A673 (cell line): ENCODE measurements at regions not wholly inside any gene's neighbourhood (a gene's known extent, or its start where the extent isn't known, plus 50 kb on each side); places are given as distances from the start of the nearest gene placed in this dataset.

Experiments
- BruUV-seq: library from RNA; stranded (reverse); fragments of 400-500 nt; replicated peaks from 2 replicates; lab custom pipeline; 2021; lab: Mats Ljungman, UMichigan
- CTCF ChIA-PET: fragments of 300-600 bp; sonication (Branson Sonifier 250); formaldehyde crosslinking; loops from one replicate; lab custom pipeline; 2022; ENCODE audit warnings: antibody characterized with exemption; lab: Charles Lee
- POLR2A ChIA-PET: fragments of 300-600 bp; sonication (Branson Sonifier 250); formaldehyde crosslinking; loops from one replicate; lab custom pipeline; 2022; ENCODE audit warnings: antibody characterized with exemption; ENCODE audit not compliant: low non-redundant PET; lab: Charles Lee
- DNase-seq: peaks from one replicate; pipeline ENCODE4 v3.0.0-alpha.2; 2015; ENCODE audit warnings: low spot score
- H3K27ac ChIP-seq: fragments of 200-600 bp; sonication (generic); 2 replicates; pipeline ENCODE4 v1.5.1; 2016; ENCODE audit warnings: mixed run types, low read depth, mild to moderate bottlenecking, mixed read lengths, antibody characterized with exemption, low read length; ENCODE audit not compliant: poor library complexity, severe bottlenecking
- H3K27me3 ChIP-seq: fragments of 200-600 bp; sonication (generic); replicated peaks from 2 replicates; pipeline ENCODE4 v1.6.1; 2017; ENCODE audit warnings: mixed run types, low read depth, mild to moderate bottlenecking, mixed read lengths, antibody characterized with exemption, low read length; ENCODE audit not compliant: insufficient read depth, poor library complexity
- H3K36me3 ChIP-seq: fragments of 200-600 bp; sonication (generic); 2 replicates; pipeline ENCODE4 v1.6.1; 2016; ENCODE audit warnings: mixed run types, mild to moderate bottlenecking, mixed read lengths, antibody characterized with exemption, low read length; ENCODE audit not compliant: insufficient read depth, poor library complexity, severe bottlenecking
- H3K4me1 ChIP-seq: fragments of 200-600 bp; sonication (generic); 2 replicates; pipeline ENCODE4 v1.6.1; 2017; ENCODE audit warnings: mixed run types, mild to moderate bottlenecking, mixed read lengths, antibody characterized with exemption, low read length; ENCODE audit not compliant: insufficient read depth, poor library complexity, severe bottlenecking
- H3K4me3 ChIP-seq: fragments of 200-600 bp; sonication (generic); 2 replicates; pipeline ENCODE4 v1.5.1; 2016; ENCODE audit warnings: low read depth, mixed run types, mild to moderate bottlenecking, mixed read lengths, low read length; ENCODE audit not compliant: poor library complexity, severe bottlenecking
- H3K9me3 ChIP-seq: fragments of 200-600 bp; sonication (generic); 2 replicates; pipeline ENCODE4 v1.6.1; 2016; ENCODE audit warnings: mixed run types, low read depth, mild to moderate bottlenecking, mixed read lengths, antibody characterized with exemption, low read length; ENCODE audit not compliant: poor library complexity, severe bottlenecking
- CTCF ChIP-seq: fragments of 300-800, 200-600 bp; sonication (generic); conservative IDR thresholded peaks from 2 replicates; pipeline ENCODE4 v1.5.1; 2017; ENCODE audit warnings: low read depth, mild to moderate bottlenecking, antibody characterized with exemption, low read length, moderate library complexity, mixed read lengths
- EZH2 ChIP-seq: fragments of 200-600 bp; sonication (generic); IDR thresholded peaks from 2 replicates; pipeline ENCODE4 v1.6.1; 2017; ENCODE audit warnings: borderline replicate concordance, low read depth, mild to moderate bottlenecking, mixed read lengths, antibody characterized with exemption, low read length; ENCODE audit not compliant: poor library complexity, severe bottlenecking
- intact Hi-C: fragments of 100-400 bp; cut with micrococcal nuclease; formaldehyde crosslinking; loops from one replicate; pipeline ENCODE4 v1.10.0; 2022; ENCODE audit not compliant: unreplicated experiment

GRCh38 chr6:14903176-14904038 lies 342.5 kb upstream of the JARID2 start:
- CTCF ChIA-PET = no interaction called here
- H3K9me3 ChIP-seq = no peaks in the 10 kb centered on the region
- TF ChIP-seq CTCF (no peak), EZH2 (no peak)
- no TSS peak for BruUV-seq
- H3K27ac ChIP-seq = no peak overlapping the region
- no peaks in the 10 kb centered on the region for H3K36me3 ChIP-seq
- POLR2A ChIA-PET = no interaction called here
- no peak for DNase-seq
- H3K4me3 ChIP-seq = no peak overlapping the region
- no peaks in the 10 kb centered on the region for H3K4me1 ChIP-seq
- no peaks in the 10 kb centered on the region for H3K27me3 ChIP-seq
- intact Hi-C loops = no loop called here

- Histone ChIP-seq H3K36me3 (no peaks in the 10 kb centered on the region), H3K27me3 (no peaks in the 10 kb centered on the region), H3K27ac (no peak overlapping the region), H3K4me1 (no peaks in the 10 kb centered on the region), H3K4me3 (no peak overlapping the region), H3K9me3 (no peaks in the 10 kb centered on the region)
- ChIA-PET CTCF (no interaction called here), POLR2A (no interaction called here)
- DNase-seq = no peak
- TF ChIP-seq CTCF = no peak
- TF ChIP-seq EZH2 = no peak
- no TSS peak for BruUV-seq
- intact Hi-C loops = no loop called here
These were observed 340.7 kb upstream of the JARID2 start for GRCh38 chr6:14905201-14905600.

- ChIA-PET POLR2A (no interaction called here), CTCF (no interaction called here)
- H3K36me3 ChIP-seq = no peaks in the 10 kb centered on the region
- H3K4me3 ChIP-seq = no peak overlapping the region
- no peaks in the 10 kb centered on the region for H3K9me3 ChIP-seq
- H3K27me3 ChIP-seq = no peaks in the 10 kb centered on the region
- DNase-seq = no peak
- intact Hi-C loops = no loop called here
- H3K27ac ChIP-seq = no peak overlapping the region
- TF ChIP-seq EZH2 = no peak
- no TSS peak for BruUV-seq
- H3K4me1 ChIP-seq = peaks cover 7% of the 10 kb centered on the region
These were observed 339.2 kb upstream of the JARID2 start for GRCh38 chr6:14906621-14907020.
